IPS-NIHi11 (cell line): ENCODE measurements at regions not wholly inside any gene's neighbourhood (a gene's known extent, or its start where the extent isn't known, plus 50 kb on each side); places are given as distances from the start of the nearest gene placed in this dataset.
"Not testable (repeated sequence)": the region's sequence is repeated elsewhere in the genome, so short reads cannot be mapped to it uniquely, and the experiment has no call there.

Source experiments
- DNase-seq: peaks from one replicate; pipeline ENCODE4 v3.0.0; 2012; ENCODE audit warnings: mixed read lengths, low spot score

GRCh38 chr12:63040526-63041220 is 105.7 kb upstream of the PPM1H start:
- DNase-seq, result no peak

GRCh38 chr12:63038713-63039100 is 103.8 kb upstream of the PPM1H start:
- DNase-seq, result no peak

GRCh38 chr12:63037746-63038712 is 103.1 kb upstream of the PPM1H start:
- no peak for DNase-seq

GRCh38 chr12:63036974-63037335 is 102.0 kb upstream of the PPM1H start:
- DNase-seq, result no peak

- DNase-seq, result no peak
Measured at GRCh38 chr12:63036216-63036973, 101.4 kb upstream of the PPM1H start.

- DNase-seq, result no peak
Measured at GRCh38 chr12:63034601-63035000, 99.7 kb upstream of the PPM1H start.

GRCh38 chr12:63029676-63030075 is 94.7 kb upstream of the PPM1H start:
- no peak for DNase-seq

- DNase-seq, result no peak
Measured at GRCh38 chr12:63028951-63029350, 94.0 kb upstream of the PPM1H start.

- no peak for DNase-seq
Measured at GRCh38 chr12:63025116-63025515, 90.2 kb upstream of the PPM1H start.

GRCh38 chr12:63023926-63024325 is 89.0 kb upstream of the PPM1H start:
- DNase-seq, result no peak

- no peak for DNase-seq
Measured at GRCh38 chr12:63021116-63021515, 86.2 kb upstream of the PPM1H start.

GRCh38 chr12:63020269-63020668 is 85.3 kb upstream of the PPM1H start:
- no peak for DNase-seq

GRCh38 chr12:63018273-63018672 is 83.3 kb upstream of the PPM1H start:
- no peak for DNase-seq

GRCh38 chr12:63013302-63013701 is 78.4 kb upstream of the PPM1H start:
- no peak for DNase-seq

GRCh38 chr12:63010698-63011097 is 75.7 kb upstream of the PPM1H start:
- DNase-seq, result no peak

GRCh38 chr12:63008372-63008771 is 73.4 kb upstream of the PPM1H start:
- no peak for DNase-seq

- no peak for DNase-seq
Measured at GRCh38 chr12:63007726-63008125, 72.8 kb upstream of the PPM1H start.

GRCh38 chr12:63006536-63006935 is 71.6 kb upstream of the PPM1H start:
- no peak for DNase-seq

GRCh38 chr12:63005382-63005781 is 70.4 kb upstream of the PPM1H start:
- DNase-seq, result no peak

GRCh38 chr12:63003223-63003819 is 68.4 kb upstream of the PPM1H start:
- DNase-seq, result no peak

- DNase-seq, result not testable (repeated sequence)
Measured at GRCh38 chr12:63002059-63002458, 67.1 kb upstream of the PPM1H start.

GRCh38 chr12:62998454-62998853 is 63.5 kb upstream of the PPM1H start:
- no peak for DNase-seq
